B cell (primary cell): ENCODE measurements at regions not wholly inside any gene's neighbourhood (a gene's known extent, or its start where the extent isn't known, plus 50 kb on each side); places are given as distances from the start of the nearest gene placed in this dataset.

Source experiments
- ATAC-seq: fragments of 200-7000 bp; cut with Tn5 transposase; one replicate; pipeline ENCODE4 v1.10.0; 2021; ENCODE audit warnings: low read depth, mild to moderate bottlenecking, moderate number of reproducible peaks, moderate library complexity
- CTCF ChIA-PET: fragments of 350-600 bp; sonication (Branson Sonifier 250); formaldehyde crosslinking; loops from one replicate; lab custom pipeline; 2021; ENCODE audit warnings: antibody characterized with exemption, inconsistent platforms; lab: Charles Lee
- POLR2A ChIA-PET: fragments of 350-600 bp; sonication (Branson Sonifier 250); formaldehyde crosslinking; loops from one replicate; lab custom pipeline; 2021; ENCODE audit warnings: antibody characterized with exemption; lab: Charles Lee
- DNase-seq: peaks from one replicate; pipeline ENCODE4 v3.0.0; 2013
- H2AFZ ChIP-seq: 2 replicates; pipeline ENCODE4 v1.6.1; 2012; ENCODE audit warnings: mild to moderate bottlenecking, low read depth, low read length; ENCODE audit not compliant: insufficient read depth, poor library complexity, severe bottlenecking
- H3K27ac ChIP-seq, 2 donors: 1 replicate in 1 of 2; 2 replicates in 1 of 2; pipeline ENCODE4 v1.5.1; 2012 to 2013; ENCODE audit warnings: low read length in 2 of 2, mild to moderate bottlenecking in 2 of 2, moderate library complexity in 1 of 2
- H3K27me3 ChIP-seq, 4 experiments: fragments of 200-600 bp in 1 of 4; sonication (generic) in 1 of 4; replicated peaks in 1 of 4; 1 replicate in 2 of 4; 2 replicates in 2 of 4; pipeline versions ENCODE4 v1.6.1 to v1.7.0; 2013 to 2016; ENCODE audit warnings: low read length in 3 of 4, mild to moderate bottlenecking in 2 of 4, mixed read lengths in 1 of 4, moderate library complexity in 1 of 4; ENCODE audit not compliant: insufficient read depth in 4 of 4, control insufficient read depth in 3 of 4; ENCODE audit errors: control extremely low read depth in 1 of 4
- H3K36me3 ChIP-seq, 2 experiments: replicated peaks in 1 of 2; 1 replicate in 1 of 2; 2 replicates in 1 of 2; pipeline versions ENCODE4 v1.6.1 to v1.7.1; 2013; ENCODE audit warnings: low read length in 1 of 2; ENCODE audit not compliant: insufficient read depth in 2 of 2, control insufficient read depth in 1 of 2; ENCODE audit errors: control extremely low read depth in 1 of 2, extremely low read depth in 1 of 2
- H3K4me1 ChIP-seq, 2 donors: fragments of 200-600 bp in 1 of 2; sonication (generic) in 1 of 2; 1 replicate in 1 of 2; 2 replicates in 1 of 2; pipeline versions ENCODE4 v1.5.1 to v1.6.1; 2013 to 2017; ENCODE audit warnings: low read length in 2 of 2; ENCODE audit not compliant: control insufficient read depth in 2 of 2, insufficient read depth in 2 of 2
- H3K4me2 ChIP-seq: replicated peaks from 2 replicates; pipeline ENCODE3; 2012; ENCODE audit warnings: mild to moderate bottlenecking, low read depth, low read length; ENCODE audit not compliant: poor library complexity, severe bottlenecking
- H3K4me3 ChIP-seq, 5 experiments: fragments of 200-600 bp in 1 of 5; sonication (generic) in 1 of 5; 1 replicate in 3 of 5; 2 replicates in 2 of 5; pipeline versions ENCODE4 v1.5.1 to v1.7.0; 2011 to 2016; ENCODE audit warnings: low read length in 4 of 5, mild to moderate bottlenecking in 4 of 5, low read depth in 2 of 5, control low read depth in 1 of 5, moderate library complexity in 1 of 5; ENCODE audit not compliant: insufficient read depth in 1 of 5; ENCODE audit errors: control extremely low read depth in 1 of 5, extremely low read depth in 1 of 5
- H3K79me2 ChIP-seq: fragments of 200-600 bp; sonication (generic); one replicate; pipeline ENCODE4 v1.6.0; 2016; ENCODE audit warnings: low read length; ENCODE audit not compliant: control insufficient read depth, insufficient read depth
- H3K9ac ChIP-seq: fragments of 200-600 bp; sonication (generic); 2 replicates; pipeline ENCODE4 v1.6.1; 2017; ENCODE audit warnings: mild to moderate bottlenecking, low read length, moderate library complexity
- H3K9me3 ChIP-seq, 3 donors: one replicate each; pipeline versions ENCODE4 v1.6.1 to v1.7.1; 2013; ENCODE audit warnings: low read length in 2 of 3; ENCODE audit not compliant: control insufficient read depth in 2 of 3, insufficient read depth in 1 of 3; ENCODE audit errors: control extremely low read depth in 1 of 3
- H4K20me1 ChIP-seq: 2 replicates; pipeline ENCODE4 v1.6.0; 2012; ENCODE audit warnings: mild to moderate bottlenecking, low read length; ENCODE audit not compliant: insufficient read depth, control insufficient read depth, poor library complexity, severe bottlenecking
- H3K27ac Mint-ChIP-seq: one replicate; pipeline ENCODE4 v1.8.0; 2021; ENCODE audit warnings: mixed read lengths
- H3K27me3 Mint-ChIP-seq: one replicate; pipeline ENCODE4 v1.8.0; 2021; ENCODE audit warnings: mixed read lengths
- H3K4me1 Mint-ChIP-seq: one replicate; pipeline ENCODE4 v1.8.0; 2021; ENCODE audit warnings: mixed read lengths
- H3K4me3 Mint-ChIP-seq: one replicate; pipeline ENCODE4 v1.8.0; 2021; ENCODE audit warnings: mixed read lengths
- H3K9me3 Mint-ChIP-seq: one replicate; pipeline ENCODE4 v1.8.0; 2022; ENCODE audit warnings: mixed read lengths; ENCODE audit not compliant: insufficient read depth
- EZH2 ChIP-seq: IDR thresholded peaks from 2 replicates; pipeline ENCODE4 v1.6.1; 2012; ENCODE audit warnings: borderline replicate concordance, low read depth, mild to moderate bottlenecking, moderate library complexity, low read length; ENCODE audit not compliant: insufficient read depth, poor library complexity, severe bottlenecking
- WGBS: methylation state at CpG from one replicate; pipeline ENCODE4 v1.1.5; 2013; ENCODE audit warnings: missing lambda C conversion rate; ENCODE audit not compliant: insufficient coverage; 5-methylcytosine and 5-hydroxymethylcytosine counted together
- intact Hi-C: fragments of 100-400 bp; cut with micrococcal nuclease; formaldehyde crosslinking; loops from one replicate; pipeline ENCODE4 v1.10.0; 2022
- TF ChIP-seq, protein P1 (sequence below): fragments of 200-600 bp; IDR thresholded peaks from one replicate; pipeline ENCODE4 v1.8.0; 2022; ENCODE audit warnings: antibody characterized with exemption, mild to moderate bottlenecking

GRCh38 chr1:232273011-232273410 is 356.9 kb downstream of the SIPA1L2 start:
- no peak for TF ChIP-seq EZH2
- H3K9me3 Mint-ChIP-seq: no peaks in the 10 kb centered on the region
- no peak overlapping the region for H3K4me3 Mint-ChIP-seq
- ATAC-seq (no peak), DNase-seq (no peak)
- no peaks in the 10 kb centered on the region for H3K79me2 ChIP-seq
- no peak overlapping the region for H3K4me3 ChIP-seq
- H2AFZ ChIP-seq: no peak overlapping the region
- no peaks in the 10 kb centered on the region for H3K9me3 ChIP-seq
- no peak overlapping the region for H3K4me2 ChIP-seq
- no peak overlapping the region for H3K27ac Mint-ChIP-seq
- CTCF ChIA-PET: no interaction called here
- intact Hi-C loops: no loop called here
- 100% methylated on average over 1 of the region's 4 CpGs for WGBS
- H3K27me3 Mint-ChIP-seq: peaks cover 15% of the 10 kb centered on the region
- H3K9ac ChIP-seq: no peak overlapping the region
- no peaks in the 10 kb centered on the region for H3K4me1 Mint-ChIP-seq
- H3K4me1 ChIP-seq: no peaks in the 10 kb centered on the region
- H3K36me3 ChIP-seq: no peaks in the 10 kb centered on the region
- H4K20me1 ChIP-seq: no peaks in the 10 kb centered on the region
- POLR2A ChIA-PET: no interaction called here
- no peak overlapping the region for H3K27ac ChIP-seq
- H3K27me3 ChIP-seq: no peaks in the 10 kb centered on the region

DNA sequence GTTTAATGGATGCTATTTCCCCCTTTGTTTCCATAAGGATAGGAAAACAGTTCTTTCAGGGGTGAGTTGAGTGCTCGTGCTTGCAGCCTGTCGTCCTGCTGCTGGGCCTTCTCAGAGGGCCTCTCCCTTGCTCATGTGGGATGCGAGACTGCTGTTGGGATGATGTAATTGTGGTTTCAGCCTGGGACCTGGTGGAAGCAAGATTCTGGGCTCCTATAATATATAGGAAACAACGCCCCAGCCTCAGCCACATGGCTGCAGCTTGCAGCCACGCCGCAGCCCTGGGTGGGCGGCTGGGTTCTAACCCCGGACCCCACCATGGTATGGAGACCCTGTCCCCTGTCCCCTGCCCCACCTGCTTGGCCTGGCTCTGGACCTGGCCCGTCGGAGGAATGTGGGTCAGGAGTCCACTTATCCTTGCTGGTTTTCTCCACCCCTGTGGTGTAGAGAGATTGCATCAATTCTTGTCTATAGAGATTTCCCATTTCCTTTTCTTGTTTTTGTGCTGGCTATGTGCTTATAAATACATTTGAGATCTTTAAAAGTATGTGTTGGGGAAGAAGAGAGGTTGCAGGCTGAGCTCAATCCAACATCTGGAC is 357.8 kb downstream of the SIPA1L2 start:
- no peak overlapping the region for H3K9ac ChIP-seq
- WGBS: 54% methylated on average over 7 of the region's 10 CpGs
- Mint-ChIP-seq H3K27ac (no peak overlapping the region), H3K9me3 (no peaks in the 10 kb centered on the region), H3K27me3 (peaks cover 15% of the 10 kb centered on the region), H3K4me3 (no peak overlapping the region), H3K4me1 (no peaks in the 10 kb centered on the region)
- H3K4me3 ChIP-seq: no peak overlapping the region
- no peaks in the 10 kb centered on the region for H3K27me3 ChIP-seq
- no peaks in the 10 kb centered on the region for H4K20me1 ChIP-seq
- intact Hi-C loops: no loop called here
- H3K9me3 ChIP-seq: no peaks in the 10 kb centered on the region
- ChIA-PET CTCF (no interaction called here), POLR2A (no interaction called here)
- no peak overlapping the region for H3K4me2 ChIP-seq
- no peaks in the 10 kb centered on the region for H3K36me3 ChIP-seq
- TF ChIP-seq, protein P1, sequence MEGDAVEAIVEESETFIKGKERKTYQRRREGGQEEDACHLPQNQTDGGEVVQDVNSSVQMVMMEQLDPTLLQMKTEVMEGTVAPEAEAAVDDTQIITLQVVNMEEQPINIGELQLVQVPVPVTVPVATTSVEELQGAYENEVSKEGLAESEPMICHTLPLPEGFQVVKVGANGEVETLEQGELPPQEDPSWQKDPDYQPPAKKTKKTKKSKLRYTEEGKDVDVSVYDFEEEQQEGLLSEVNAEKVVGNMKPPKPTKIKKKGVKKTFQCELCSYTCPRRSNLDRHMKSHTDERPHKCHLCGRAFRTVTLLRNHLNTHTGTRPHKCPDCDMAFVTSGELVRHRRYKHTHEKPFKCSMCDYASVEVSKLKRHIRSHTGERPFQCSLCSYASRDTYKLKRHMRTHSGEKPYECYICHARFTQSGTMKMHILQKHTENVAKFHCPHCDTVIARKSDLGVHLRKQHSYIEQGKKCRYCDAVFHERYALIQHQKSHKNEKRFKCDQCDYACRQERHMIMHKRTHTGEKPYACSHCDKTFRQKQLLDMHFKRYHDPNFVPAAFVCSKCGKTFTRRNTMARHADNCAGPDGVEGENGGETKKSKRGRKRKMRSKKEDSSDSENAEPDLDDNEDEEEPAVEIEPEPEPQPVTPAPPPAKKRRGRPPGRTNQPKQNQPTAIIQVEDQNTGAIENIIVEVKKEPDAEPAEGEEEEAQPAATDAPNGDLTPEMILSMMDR: no peak
- no peak for TF ChIP-seq EZH2
- no peaks in the 10 kb centered on the region for H3K4me1 ChIP-seq
- ATAC-seq (no peak), DNase-seq (no peak)
- H2AFZ ChIP-seq: no peak overlapping the region
- no peaks in the 10 kb centered on the region for H3K79me2 ChIP-seq
- no peak overlapping the region for H3K27ac ChIP-seq
